ENCODE measurements at regions not wholly inside any gene's neighbourhood (a gene's known extent, or its start where the extent isn't known, plus 50 kb on each side); places are given as distances from the start of the nearest gene placed in this dataset.

DNA sequence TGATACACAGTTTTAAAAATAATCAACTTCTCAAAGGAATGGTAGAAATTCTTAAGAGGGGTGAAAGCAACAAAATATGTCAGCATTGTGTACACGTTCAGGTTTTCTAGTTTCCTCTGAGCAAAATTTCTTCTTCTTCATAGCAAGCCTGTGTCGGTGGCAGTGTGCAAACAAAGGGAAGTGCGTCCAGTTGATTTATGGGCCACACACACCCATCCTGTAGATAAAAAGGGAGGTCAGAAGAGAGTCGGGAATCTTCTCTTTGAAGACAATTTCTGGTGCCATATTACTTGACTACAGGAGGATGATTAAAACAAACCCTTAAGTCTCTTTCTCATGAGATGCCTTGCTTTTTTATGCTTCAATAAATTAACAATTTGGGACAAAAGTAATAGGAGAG, 484.1 kb upstream of the SALL1 start:
- Histone ChIP-seq H3K4me1 (ENCODE audit: insufficient read depth, low read length) (no peaks in the 10 kb centered on the region), H3K4me2 (ENCODE audit: low read depth, low read length) (no peak overlapping the region), H3K4me3 (replicated peaks in 1 of 3; ENCODE audit: insufficient read depth in 1 of 3, low read depth in 2 of 3, low read length in 3 of 3) (no peak overlapping the region), H3K9me3 (ENCODE audit: low read length) (no peaks in the 10 kb centered on the region), H4K20me1 (ENCODE audit: insufficient read depth, low read length) (no peaks in the 10 kb centered on the region), H3K27ac (ENCODE audit: extremely low read length, insufficient read depth, low read length) (no peak overlapping the region), H3K36me3 (replicated peaks in 1 of 2; ENCODE audit: control insufficient read depth in 1 of 2, insufficient read depth in 2 of 2, low read length in 2 of 2) (no peaks in the 10 kb centered on the region), H2AFZ (ENCODE audit: low read length) (no peak overlapping the region), H3K27me3 (ENCODE audit: control insufficient read depth in 1 of 2, insufficient read depth in 2 of 2, low read length in 2 of 2) (peaks cover 0 to 3% of the 10 kb centered on the region in 2 experiments; a peak in 1 of 5 replicates), H3K9ac (ENCODE audit: insufficient read depth, low read depth, low read length) (no peak overlapping the region), H3K79me2 (ENCODE audit: insufficient read depth, low read length) (no peaks in the 10 kb centered on the region)
- intact Hi-C loops (cut with micrococcal nuclease; ENCODE audit: unreplicated experiment), result no loop called here
- in situ Hi-C loops (cut with HindIII; ENCODE audit: extremely low pct_ligation_motif_present, low pct_unique_long_range_greater_than_20kb), result no loop called here
- no peak for TF ChIP-seq ZFP41 (CRISPR knock-in tag; IDR thresholded peaks at IDR 0.05; ENCODE audit: borderline replicate concordance)
- BruUV-seq (replicated peaks), result no TSS peak
- ChIA-PET CTCF (ENCODE audit: low intra/inter-chr PET ratio, low total read pairs) (no interaction called here), POLR2A (no interaction called here)
- FAIRE-seq (no peak), DNase-seq (ENCODE audit: low spot score) (no peak), ATAC-seq (no peak)
- WGBS (ENCODE audit: low lambda C conversion rate), result 2% methylated on average over 4 of the region's 4 CpGs

DNA sequence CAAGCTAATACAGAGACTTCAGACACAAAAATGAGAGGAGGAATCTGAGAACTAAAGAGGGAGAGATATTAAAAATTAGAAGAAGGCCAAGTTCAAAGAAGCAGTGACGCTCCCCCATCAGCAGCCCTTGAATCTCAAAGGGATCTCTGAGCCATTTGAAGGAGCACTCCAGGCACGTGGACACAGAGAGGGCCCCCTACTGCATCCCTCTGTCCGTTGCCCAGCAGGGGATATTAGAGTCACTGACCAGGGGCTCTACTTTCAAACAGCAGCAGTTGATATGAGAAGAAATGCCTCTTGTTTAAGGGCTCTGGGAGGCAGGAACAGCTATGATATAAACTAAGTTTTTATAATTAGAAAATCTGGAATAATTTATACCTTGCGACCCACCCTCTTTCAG, 479.0 kb upstream of the SALL1 start:
- intact Hi-C loops (cut with micrococcal nuclease; ENCODE audit: unreplicated experiment) (no loop called here), in situ Hi-C loops (cut with HindIII; ENCODE audit: extremely low pct_ligation_motif_present, low pct_unique_long_range_greater_than_20kb) (no loop called here)
- H3K27ac ChIP-seq (ENCODE audit: extremely low read length, insufficient read depth, low read length), result no peak overlapping the region
- no peaks in the 10 kb centered on the region for H3K36me3 ChIP-seq (replicated peaks in 1 of 2; ENCODE audit: control insufficient read depth in 1 of 2, insufficient read depth in 2 of 2, low read length in 2 of 2)
- BruUV-seq (replicated peaks), result no TSS peak
- H3K4me1 ChIP-seq (ENCODE audit: insufficient read depth, low read length), result no peaks in the 10 kb centered on the region
- ChIA-PET CTCF (ENCODE audit: low intra/inter-chr PET ratio, low total read pairs) (no interaction called here), POLR2A (no interaction called here)
- no peak overlapping the region for H2AFZ ChIP-seq (ENCODE audit: low read length)
- 3% methylated on average over 4 of the region's 4 CpGs for WGBS (ENCODE audit: low lambda C conversion rate)
- no peaks in the 10 kb centered on the region for H3K27me3 ChIP-seq (ENCODE audit: control insufficient read depth in 1 of 2, insufficient read depth in 2 of 2, low read length in 2 of 2)
- TF ChIP-seq ZNF547 (CRISPR knock-in tag; IDR thresholded peaks at IDR 0.05), result no peak
- no peak for TF ChIP-seq SKI (IDR thresholded peaks at IDR 0.05; ENCODE audit: partially characterized antibody)
- TF ChIP-seq NR1H2 (CRISPR knock-in tag; IDR thresholded peaks at IDR 0.05; ENCODE audit: borderline replicate concordance, low read depth), result no peak
- TF ChIP-seq ZNF644 (CRISPR knock-in tag; IDR thresholded peaks at IDR 0.05; ENCODE audit: low read depth), result no peak
- no peak for TF ChIP-seq ZNF3 (CRISPR knock-in tag; IDR thresholded peaks at IDR 0.05)
- no peak for TF ChIP-seq JDP2 (CRISPR knock-in tag; IDR thresholded peaks at IDR 0.05; ENCODE audit: borderline replicate concordance)
- TF ChIP-seq ATF7-NPFF (CRISPR knock-in tag; IDR thresholded peaks at IDR 0.05; ENCODE audit: low read depth), result no peak
- no peak for TF ChIP-seq KMT2B (CRISPR knock-in tag; IDR thresholded peaks at IDR 0.05)
- no peak for TF ChIP-seq ZNF850 (CRISPR knock-in tag; conservative IDR thresholded peaks at IDR 0.05)
- no peak for TF ChIP-seq FOXJ3 (CRISPR knock-in tag; IDR thresholded peaks at IDR 0.05; ENCODE audit: borderline replicate concordance)
- no peak for TF ChIP-seq ZNF180 (CRISPR knock-in tag; IDR thresholded peaks at IDR 0.05; ENCODE audit: borderline replicate concordance, low read depth)
- no peaks in the 10 kb centered on the region for H3K79me2 ChIP-seq (ENCODE audit: insufficient read depth, low read length)
- ATAC-seq (no peak), FAIRE-seq (no peak), DNase-seq (ENCODE audit: low spot score) (no peak)
- H3K4me2 ChIP-seq (ENCODE audit: low read depth, low read length), result no peak overlapping the region
- H3K9ac ChIP-seq (ENCODE audit: insufficient read depth, low read depth, low read length), result no peak overlapping the region
- H3K4me3 ChIP-seq (replicated peaks in 1 of 3; ENCODE audit: insufficient read depth in 1 of 3, low read depth in 2 of 3, low read length in 3 of 3), result no peak overlapping the region
- no peaks in the 10 kb centered on the region for H3K9me3 ChIP-seq (ENCODE audit: low read length)
- H4K20me1 ChIP-seq (ENCODE audit: insufficient read depth, low read length), result no peaks in the 10 kb centered on the region
